ENCODE measurements at regions not wholly inside any gene's neighbourhood (a gene's known extent, or its start where the extent isn't known, plus 50 kb on each side); places are given as distances from the start of the nearest gene placed in this dataset.

- Histone ChIP-seq H3K4me2 (ENCODE audit: low read depth, low read length) (peak overlapping the region; percentile 67; the same call in 1 of the 2 replicates), H3K27ac (ENCODE audit: low read length) (peak overlapping the region; percentile 15; the same call in 1 of the 2 replicates), H3K9me2 (replicated peaks; ENCODE audit: insufficient read depth, low read length) (no peaks in the 10 kb centered on the region), H4K20me1 (ENCODE audit: insufficient read depth, low read length) (no peaks in the 10 kb centered on the region), H3K4me3 (ENCODE audit: low read length) (no peak overlapping the region), H2AFZ (ENCODE audit: low read length) (no peak overlapping the region), H3F3A (ENCODE audit: insufficient read depth, low read length) (no peaks in the 10 kb centered on the region), H3K27me3 (replicated peaks; ENCODE audit: insufficient read depth, low read length) (no peaks in the 10 kb centered on the region), H3K9ac (ENCODE audit: low read length) (no peak overlapping the region), H3K9me3 (replicated peaks; ENCODE audit: insufficient read depth, low read length) (no peaks in the 10 kb centered on the region), H3K4me1 (ENCODE audit: low read length) (no peaks in the 10 kb centered on the region), H3K36me3 (replicated peaks; ENCODE audit: insufficient read depth, low read length) (no peaks in the 10 kb centered on the region), H3K79me2 (ENCODE audit: low read length) (no peaks in the 10 kb centered on the region)
- no peak for DNase-seq
- TF ChIP-seq CTCF (IDR thresholded peaks at IDR 0.05; ENCODE audit: low read length) (no peak), EZH2phosphoT487 (IDR thresholded peaks at IDR 0.05; ENCODE audit: low read length) (no peak), EZH2 (optimal IDR thresholded peaks at IDR 0.05; ENCODE audit: low read depth, low read length) (no peak)
Measured at GRCh38 chr20:60804240-60804917, 447.7 kb upstream of the CDH4 start.

- TF ChIP-seq EZH2phosphoT487 (IDR thresholded peaks at IDR 0.05; ENCODE audit: low read length) (no peak), CTCF (IDR thresholded peaks at IDR 0.05; ENCODE audit: low read length) (no peak), EZH2 (optimal IDR thresholded peaks at IDR 0.05; ENCODE audit: low read depth, low read length) (no peak)
- no peaks in the 10 kb centered on the region for H3F3A ChIP-seq (ENCODE audit: insufficient read depth, low read length)
- peak overlapping the region; percentile 1; the same call in 1 of the 2 replicates for H3K4me3 ChIP-seq (ENCODE audit: low read length)
- no peaks in the 10 kb centered on the region for H3K27me3 ChIP-seq (replicated peaks; ENCODE audit: insufficient read depth, low read length)
- DNase-seq = peak; percentile 59
- no peaks in the 10 kb centered on the region for H3K4me1 ChIP-seq (ENCODE audit: low read length)
- H3K27ac ChIP-seq (ENCODE audit: low read length) = peak overlapping the region; percentile 48; the same call in 1 of the 2 replicates
- H4K20me1 ChIP-seq (ENCODE audit: insufficient read depth, low read length) = no peaks in the 10 kb centered on the region
- H3K36me3 ChIP-seq (replicated peaks; ENCODE audit: insufficient read depth, low read length) = no peaks in the 10 kb centered on the region
- H3K4me2 ChIP-seq (ENCODE audit: low read depth, low read length) = peak overlapping the region; percentile 67
- no peaks in the 10 kb centered on the region for H3K9me2 ChIP-seq (replicated peaks; ENCODE audit: insufficient read depth, low read length)
- H3K79me2 ChIP-seq (ENCODE audit: low read length) = no peaks in the 10 kb centered on the region
- H3K9ac ChIP-seq (ENCODE audit: low read length) = peak overlapping the region; percentile 31; the same call in 1 of the 2 replicates
- H3K9me3 ChIP-seq (replicated peaks; ENCODE audit: insufficient read depth, low read length) = no peaks in the 10 kb centered on the region
- peak overlapping the region; percentile 7; the same call in 1 of the 2 replicates for H2AFZ ChIP-seq (ENCODE audit: low read length)
Measured at GRCh38 chr20:60804918-60805630, 447.0 kb upstream of the CDH4 start.

- H3K27me3 ChIP-seq (replicated peaks; ENCODE audit: insufficient read depth, low read length) = no peaks in the 10 kb centered on the region
- H3K79me2 ChIP-seq (ENCODE audit: low read length) = no peaks in the 10 kb centered on the region
- H3K9me2 ChIP-seq (replicated peaks; ENCODE audit: insufficient read depth, low read length) = no peaks in the 10 kb centered on the region
- H3F3A ChIP-seq (ENCODE audit: insufficient read depth, low read length) = no peaks in the 10 kb centered on the region
- no peak for DNase-seq
- H3K4me1 ChIP-seq (ENCODE audit: low read length) = no peaks in the 10 kb centered on the region
- H4K20me1 ChIP-seq (ENCODE audit: insufficient read depth, low read length) = no peaks in the 10 kb centered on the region
- H3K36me3 ChIP-seq (replicated peaks; ENCODE audit: insufficient read depth, low read length) = no peaks in the 10 kb centered on the region
- no peak overlapping the region for H3K9ac ChIP-seq (ENCODE audit: low read length)
- TF ChIP-seq EZH2phosphoT487 (IDR thresholded peaks at IDR 0.05; ENCODE audit: low read length) (no peak), CTCF (IDR thresholded peaks at IDR 0.05; ENCODE audit: low read length) (no peak), EZH2 (optimal IDR thresholded peaks at IDR 0.05; ENCODE audit: low read depth, low read length) (no peak)
- no peak overlapping the region for H3K4me3 ChIP-seq (ENCODE audit: low read length)
- no peak overlapping the region for H3K27ac ChIP-seq (ENCODE audit: low read length)
- H3K9me3 ChIP-seq (replicated peaks; ENCODE audit: insufficient read depth, low read length) = no peaks in the 10 kb centered on the region
- no peak overlapping the region for H3K4me2 ChIP-seq (ENCODE audit: low read depth, low read length)
- no peak overlapping the region for H2AFZ ChIP-seq (ENCODE audit: low read length)
Measured at GRCh38 chr20:60806354-60806753, 445.7 kb upstream of the CDH4 start.
